ENCODE measurements at regions not wholly inside any gene's neighbourhood (a gene's known extent, or its start where the extent isn't known, plus 50 kb on each side); places are given as distances from the start of the nearest gene placed in this dataset.

DNA sequence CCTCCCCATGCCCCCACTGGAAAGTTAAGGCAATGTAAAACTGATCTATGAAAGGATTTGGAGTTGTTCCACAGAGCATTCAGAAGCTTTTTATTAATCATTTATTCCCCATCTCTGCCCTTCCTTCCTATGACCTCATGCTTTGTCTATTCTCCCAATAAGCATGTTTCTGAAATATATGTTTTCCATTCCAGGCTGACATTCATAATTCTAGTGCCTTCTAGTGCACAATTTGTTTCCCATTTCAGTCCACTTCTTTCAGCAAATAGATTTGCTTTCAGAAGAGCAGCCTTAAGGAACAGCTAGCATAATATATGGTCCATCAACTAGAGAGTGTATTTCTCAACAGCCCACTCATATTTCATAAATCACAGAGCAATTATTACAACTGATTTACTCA is 77.1 kb upstream of the ATXN3L start:
- H3K27ac ChIP-seq, result no peak overlapping the region
- TF ChIP-seq, protein P1, sequence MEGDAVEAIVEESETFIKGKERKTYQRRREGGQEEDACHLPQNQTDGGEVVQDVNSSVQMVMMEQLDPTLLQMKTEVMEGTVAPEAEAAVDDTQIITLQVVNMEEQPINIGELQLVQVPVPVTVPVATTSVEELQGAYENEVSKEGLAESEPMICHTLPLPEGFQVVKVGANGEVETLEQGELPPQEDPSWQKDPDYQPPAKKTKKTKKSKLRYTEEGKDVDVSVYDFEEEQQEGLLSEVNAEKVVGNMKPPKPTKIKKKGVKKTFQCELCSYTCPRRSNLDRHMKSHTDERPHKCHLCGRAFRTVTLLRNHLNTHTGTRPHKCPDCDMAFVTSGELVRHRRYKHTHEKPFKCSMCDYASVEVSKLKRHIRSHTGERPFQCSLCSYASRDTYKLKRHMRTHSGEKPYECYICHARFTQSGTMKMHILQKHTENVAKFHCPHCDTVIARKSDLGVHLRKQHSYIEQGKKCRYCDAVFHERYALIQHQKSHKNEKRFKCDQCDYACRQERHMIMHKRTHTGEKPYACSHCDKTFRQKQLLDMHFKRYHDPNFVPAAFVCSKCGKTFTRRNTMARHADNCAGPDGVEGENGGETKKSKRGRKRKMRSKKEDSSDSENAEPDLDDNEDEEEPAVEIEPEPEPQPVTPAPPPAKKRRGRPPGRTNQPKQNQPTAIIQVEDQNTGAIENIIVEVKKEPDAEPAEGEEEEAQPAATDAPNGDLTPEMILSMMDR (IDR thresholded peaks at IDR 0.05), result no peak
- no peak for TF ChIP-seq ZFX (IDR thresholded peaks at IDR 0.05; ENCODE audit: borderline replicate concordance)

DNA sequence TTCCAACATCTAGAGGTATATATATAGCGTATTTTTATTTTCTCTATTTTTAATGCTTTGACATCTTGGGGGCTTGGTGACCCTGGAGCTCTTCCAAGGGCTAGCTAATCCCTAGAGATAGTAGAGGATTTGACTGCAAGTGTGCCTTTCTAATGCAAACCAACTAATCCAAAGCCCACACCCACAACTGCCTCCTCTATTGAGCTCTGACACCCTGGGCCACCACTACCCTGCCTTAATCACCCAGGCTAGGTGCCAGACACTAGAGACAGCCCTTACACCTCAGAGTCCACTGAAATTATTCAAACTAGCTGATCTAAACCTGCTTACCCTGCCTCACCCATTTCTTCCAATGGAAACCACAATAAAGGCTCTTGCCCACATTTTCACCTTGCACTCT is 69.6 kb upstream of the ATXN3L start:
- H3K27ac ChIP-seq, result no peak overlapping the region
- TF ChIP-seq, protein P1 (IDR thresholded peaks at IDR 0.05), result no peak
- no peak for TF ChIP-seq ZFX (IDR thresholded peaks at IDR 0.05; ENCODE audit: borderline replicate concordance)

DNA sequence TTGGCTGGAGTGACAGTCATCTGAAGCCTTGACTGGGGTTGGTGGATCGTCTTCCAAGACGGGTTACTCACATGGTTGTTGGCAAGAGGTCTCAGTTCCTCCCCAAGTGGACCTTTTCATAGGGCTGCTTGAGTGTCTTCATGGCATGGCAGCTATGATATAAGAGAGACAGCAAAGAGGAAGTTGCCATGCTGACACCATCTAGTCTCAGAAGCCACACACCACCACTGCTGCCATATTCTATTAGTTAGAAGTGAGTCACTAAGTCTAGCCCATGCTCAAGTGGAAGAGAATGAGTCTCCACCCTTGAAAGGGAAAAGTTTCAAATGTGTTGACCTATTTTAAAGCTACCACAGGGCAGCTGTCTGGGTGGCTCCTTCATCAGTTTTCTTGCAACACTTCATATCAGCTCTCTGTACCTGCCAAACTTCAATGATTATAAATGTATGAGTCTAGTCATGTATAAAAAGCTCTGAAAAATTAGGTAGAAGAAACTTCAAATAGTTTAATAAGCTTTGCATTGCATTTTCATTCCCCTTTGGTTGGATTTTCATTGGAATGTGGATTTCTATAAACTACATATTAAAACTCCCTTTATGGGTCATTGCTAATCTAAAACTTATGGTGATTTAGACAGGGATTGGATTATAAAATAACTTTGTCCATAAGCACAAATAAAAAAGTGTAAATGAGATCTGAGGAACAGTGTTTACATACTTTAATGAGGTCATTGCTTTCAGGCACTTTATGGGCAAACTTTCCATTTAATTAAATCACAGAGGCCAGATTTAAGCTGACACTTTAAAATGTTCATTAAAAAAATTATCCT is 68.0 kb upstream of the ATXN3L start:
- no peak overlapping the region for H3K27ac ChIP-seq
- TF ChIP-seq, protein P1 (IDR thresholded peaks at IDR 0.05), result no peak

DNA sequence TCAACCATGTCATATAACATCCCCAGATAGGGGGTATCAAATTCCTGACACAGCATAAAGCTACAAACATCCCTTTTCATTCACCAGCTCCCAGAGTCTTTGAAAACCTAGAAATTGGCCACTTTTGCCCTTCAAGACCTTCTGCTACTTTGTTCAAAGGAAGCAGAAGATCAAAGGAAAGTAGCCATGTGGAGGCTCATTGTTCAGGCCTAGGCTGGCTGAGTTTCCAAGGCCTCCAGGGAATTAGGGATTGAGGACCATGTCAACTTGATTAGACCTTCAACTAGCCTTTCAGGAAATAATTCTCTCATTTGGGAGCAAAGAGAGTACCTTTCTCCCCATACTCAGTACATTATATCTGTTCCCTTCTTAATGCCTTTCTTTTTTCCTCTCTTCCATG is 66.8 kb upstream of the ATXN3L start:
- TF ChIP-seq, protein P1 (IDR thresholded peaks at IDR 0.05), result no peak
- no peak for TF ChIP-seq ZFX (IDR thresholded peaks at IDR 0.05; ENCODE audit: borderline replicate concordance)
- no peak overlapping the region for H3K27ac ChIP-seq

DNA sequence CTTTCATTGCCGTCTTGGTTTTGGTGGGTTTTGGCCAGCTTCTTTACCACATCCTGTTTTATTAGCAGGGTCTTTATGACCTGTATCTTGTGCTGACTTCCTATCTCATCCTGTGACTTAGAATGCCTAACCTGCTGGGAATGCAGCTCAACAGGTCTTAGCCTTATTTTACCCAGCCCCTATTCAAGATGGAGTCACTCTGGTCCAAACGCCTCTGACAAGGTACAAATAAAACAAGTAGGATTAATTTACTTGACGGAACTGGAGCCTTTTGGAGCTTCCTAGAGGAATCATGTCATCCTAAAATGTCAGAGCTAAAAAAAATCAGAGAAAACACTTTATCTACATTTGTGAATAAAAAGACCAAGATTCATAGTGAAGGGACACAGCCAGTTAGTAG is 66.2 kb upstream of the ATXN3L start:
- no peak overlapping the region for H3K27ac ChIP-seq
- TF ChIP-seq ZFX (IDR thresholded peaks at IDR 0.05; ENCODE audit: borderline replicate concordance), result no peak
- TF ChIP-seq, protein P1 (IDR thresholded peaks at IDR 0.05), result no peak

DNA sequence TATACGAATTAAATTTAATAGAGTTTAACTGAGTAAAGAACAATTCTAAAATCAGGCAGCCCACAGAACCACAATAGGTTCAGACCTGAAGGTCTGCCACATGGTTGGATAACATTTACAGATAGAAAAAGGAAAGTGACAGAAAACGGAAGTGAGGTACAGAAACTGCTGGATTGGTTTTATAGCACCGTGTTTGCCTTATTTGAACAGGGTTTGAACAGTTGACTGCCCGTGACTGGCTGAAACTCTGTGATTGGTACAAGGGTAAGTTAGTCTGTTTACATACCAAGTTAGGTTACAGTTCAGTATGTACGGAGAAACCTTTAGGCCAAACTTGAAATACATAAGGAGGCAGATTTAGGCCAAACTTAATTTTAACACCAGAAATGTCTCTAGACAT is 64.1 kb upstream of the ATXN3L start:
- TF ChIP-seq, protein P1 (IDR thresholded peaks at IDR 0.05), result no peak
- no peak for TF ChIP-seq ZFX (IDR thresholded peaks at IDR 0.05; ENCODE audit: borderline replicate concordance)

DNA sequence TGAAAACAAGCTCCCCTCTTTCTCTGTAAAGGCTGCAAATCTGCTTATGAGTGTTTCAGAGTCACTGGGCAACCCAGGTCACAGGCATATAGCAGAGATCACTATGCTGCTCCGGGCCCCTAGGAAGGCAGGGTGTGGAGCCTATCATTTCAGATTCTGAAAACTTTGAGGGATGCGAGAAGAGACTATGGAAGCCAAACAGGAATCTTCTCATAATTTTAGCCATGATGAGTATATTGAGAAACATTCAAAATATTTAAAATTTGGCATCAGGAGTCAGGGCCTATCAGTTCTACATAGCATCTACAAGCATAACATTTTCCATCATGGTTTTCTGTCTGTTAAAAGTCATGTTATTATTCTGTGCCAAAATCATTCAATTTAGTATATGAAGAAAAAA is 61.7 kb upstream of the ATXN3L start:
- no peak overlapping the region for H3K27ac ChIP-seq
- TF ChIP-seq, protein P1 (IDR thresholded peaks at IDR 0.05), result no peak
- TF ChIP-seq ZFX (IDR thresholded peaks at IDR 0.05; ENCODE audit: borderline replicate concordance), result no peak

More for the DNA sequence above, 64.1 kb upstream of the ATXN3L start:
- no peak overlapping the region for H3K27ac ChIP-seq
